ENCODE measurements at regions not wholly inside any gene's neighbourhood (a gene's known extent, or its start where the extent isn't known, plus 50 kb on each side); places are given as distances from the start of the nearest gene placed in this dataset.

DNA sequence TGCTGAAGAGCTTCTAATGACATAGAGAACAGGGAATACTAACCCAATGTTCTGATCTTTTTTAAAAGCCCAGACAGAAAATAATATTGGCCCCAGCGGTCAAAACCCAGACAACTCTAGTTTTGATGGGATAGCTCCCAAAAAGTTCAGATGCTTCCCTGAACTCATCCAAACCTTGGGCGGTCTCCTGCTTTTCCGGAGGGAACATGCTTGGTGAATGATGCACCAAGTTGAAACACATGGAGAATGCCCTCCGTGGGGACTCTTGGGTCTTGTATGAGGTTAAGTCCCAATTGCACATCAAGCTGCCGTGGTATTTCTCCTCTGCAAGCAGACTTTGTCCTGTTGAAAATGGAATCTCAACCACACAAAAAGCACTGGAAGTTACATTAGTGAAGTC, 120.7 kb upstream of the CTAGE1 start:
- H3K27me3 ChIP-seq (ENCODE audit: control insufficient read depth, insufficient read depth, low read length), result no peaks in the 10 kb centered on the region
- TF ChIP-seq, protein P1, sequence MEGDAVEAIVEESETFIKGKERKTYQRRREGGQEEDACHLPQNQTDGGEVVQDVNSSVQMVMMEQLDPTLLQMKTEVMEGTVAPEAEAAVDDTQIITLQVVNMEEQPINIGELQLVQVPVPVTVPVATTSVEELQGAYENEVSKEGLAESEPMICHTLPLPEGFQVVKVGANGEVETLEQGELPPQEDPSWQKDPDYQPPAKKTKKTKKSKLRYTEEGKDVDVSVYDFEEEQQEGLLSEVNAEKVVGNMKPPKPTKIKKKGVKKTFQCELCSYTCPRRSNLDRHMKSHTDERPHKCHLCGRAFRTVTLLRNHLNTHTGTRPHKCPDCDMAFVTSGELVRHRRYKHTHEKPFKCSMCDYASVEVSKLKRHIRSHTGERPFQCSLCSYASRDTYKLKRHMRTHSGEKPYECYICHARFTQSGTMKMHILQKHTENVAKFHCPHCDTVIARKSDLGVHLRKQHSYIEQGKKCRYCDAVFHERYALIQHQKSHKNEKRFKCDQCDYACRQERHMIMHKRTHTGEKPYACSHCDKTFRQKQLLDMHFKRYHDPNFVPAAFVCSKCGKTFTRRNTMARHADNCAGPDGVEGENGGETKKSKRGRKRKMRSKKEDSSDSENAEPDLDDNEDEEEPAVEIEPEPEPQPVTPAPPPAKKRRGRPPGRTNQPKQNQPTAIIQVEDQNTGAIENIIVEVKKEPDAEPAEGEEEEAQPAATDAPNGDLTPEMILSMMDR (IDR thresholded peaks at IDR 0.05; ENCODE audit: low read depth, low read length), result no peak

DNA sequence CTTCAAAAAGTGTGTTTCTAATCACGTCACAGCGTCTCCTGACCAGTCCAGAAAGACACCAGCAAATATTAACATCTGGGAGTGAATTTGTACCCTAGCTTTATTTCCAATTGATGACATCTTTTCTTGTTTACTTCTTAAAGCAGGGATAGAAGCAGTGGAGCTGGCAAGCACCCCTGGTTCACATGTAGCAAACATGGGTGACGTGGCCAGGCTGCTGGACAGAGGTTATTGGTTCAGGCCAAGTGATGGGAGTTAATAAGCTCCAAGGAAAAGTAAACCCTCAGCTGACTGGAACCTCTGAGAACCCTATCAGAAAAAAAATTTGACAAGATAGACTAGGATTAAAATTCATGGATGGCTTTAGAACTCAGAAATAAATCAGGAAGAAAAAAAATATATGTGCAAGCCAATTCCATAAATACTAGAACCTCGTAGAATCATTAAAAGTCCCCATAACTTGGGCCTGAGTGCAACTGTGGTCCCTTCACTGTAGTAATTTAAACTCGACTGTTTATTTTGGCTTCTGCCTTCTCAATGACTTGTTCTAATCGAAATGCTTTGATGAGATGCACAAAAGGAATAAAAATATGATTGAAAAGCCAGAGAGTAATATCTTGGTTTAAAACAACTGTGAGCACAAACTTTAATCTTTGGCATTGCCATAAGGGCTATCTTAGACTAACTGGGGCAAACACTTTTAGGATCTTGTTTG, 121.5 kb upstream of the CTAGE1 start:
- Histone ChIP-seq H3K27ac (ENCODE audit: low read depth, low read length) (no peak overlapping the region), H3K9me3 (ENCODE audit: control insufficient read depth, insufficient read depth, low read length) (no peaks in the 10 kb centered on the region; the same call in 1 of the 2 replicates), H3K4me3 (ENCODE audit: low read depth, low read length) (no peak overlapping the region), H3K27me3 (ENCODE audit: control insufficient read depth, insufficient read depth, low read length) (no peaks in the 10 kb centered on the region)
- DNase-seq (ENCODE audit: low read depth, low spot score), result no peak
- TF ChIP-seq, protein P1 (IDR thresholded peaks at IDR 0.05; ENCODE audit: low read depth, low read length), result no peak
- ChIA-PET POLR2A (no interaction called here), CTCF (no interaction called here)

More for the DNA sequence above, 120.7 kb upstream of the CTAGE1 start:
- CTCF ChIA-PET, result no interaction called here
- no peak for DNase-seq (ENCODE audit: low read depth, low spot score)
- Histone ChIP-seq H3K9me3 (ENCODE audit: control insufficient read depth, insufficient read depth, low read length) (no peaks in the 10 kb centered on the region; the same call in 1 of the 2 replicates), H3K4me3 (ENCODE audit: low read depth, low read length) (no peak overlapping the region), H3K27ac (ENCODE audit: low read depth, low read length) (no peak overlapping the region)
- POLR2A ChIA-PET, result no interaction called here

DNA sequence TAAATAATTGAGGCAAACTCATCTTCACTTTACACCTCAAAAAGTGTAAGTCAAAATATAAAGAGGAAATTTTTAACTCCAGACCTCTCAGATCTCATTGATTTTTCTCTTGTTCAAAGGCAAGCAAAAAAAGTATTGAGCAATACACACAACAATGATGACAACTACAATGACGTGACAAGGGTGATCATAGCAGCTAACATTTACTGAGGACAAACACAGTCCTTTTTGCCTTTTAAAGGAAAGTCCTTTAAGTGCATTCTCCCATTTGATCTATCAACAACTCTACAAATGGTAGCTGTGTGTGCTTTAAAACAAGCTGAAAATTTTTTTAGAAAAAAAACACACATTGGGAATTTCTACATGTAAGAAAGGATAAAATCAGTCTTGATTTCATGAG, 123.5 kb upstream of the CTAGE1 start:
- TF ChIP-seq, protein P1 (IDR thresholded peaks at IDR 0.05; ENCODE audit: low read depth, low read length), result no peak
- Histone ChIP-seq H3K4me3 (ENCODE audit: low read depth, low read length) (no peak overlapping the region), H3K9me3 (ENCODE audit: control insufficient read depth, insufficient read depth, low read length) (no peaks in the 10 kb centered on the region; the same call in 1 of the 2 replicates), H3K27me3 (ENCODE audit: control insufficient read depth, insufficient read depth, low read length) (no peaks in the 10 kb centered on the region), H3K27ac (ENCODE audit: low read depth, low read length) (no peak overlapping the region)
- no peak for DNase-seq (ENCODE audit: low read depth, low spot score)
- ChIA-PET CTCF (interaction anchor here (0.6 kb wide), 1 partner anchor 128 kb away, joined by 3 read pairs; no protein-coding TSS in a partner anchor), POLR2A (no interaction called here)

DNA sequence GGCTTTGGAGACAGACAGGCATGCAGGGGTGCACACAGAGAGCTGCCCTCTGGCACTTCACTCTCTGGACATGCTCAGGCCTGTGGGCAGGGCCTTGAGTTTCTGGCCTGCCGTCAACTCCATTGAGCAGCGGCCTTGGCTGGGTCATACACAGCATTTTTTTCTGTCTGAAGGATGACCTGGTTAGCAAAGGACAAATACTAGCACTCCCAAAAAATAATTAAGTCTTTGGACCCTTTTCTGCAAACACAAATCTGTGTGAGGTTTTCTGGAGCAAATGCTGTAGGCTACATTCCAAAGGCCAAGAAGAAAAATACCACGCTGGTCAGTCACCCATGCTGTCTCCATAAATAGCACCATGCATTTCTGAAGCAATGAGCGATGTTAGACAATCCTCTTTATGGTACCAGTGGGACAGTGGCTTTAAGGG, 124.7 kb upstream of the CTAGE1 start:
- Histone ChIP-seq H3K9me3 (ENCODE audit: control insufficient read depth, insufficient read depth, low read length) (no peaks in the 10 kb centered on the region), H3K4me3 (ENCODE audit: low read depth, low read length) (no peak overlapping the region), H3K27ac (ENCODE audit: low read depth, low read length) (peak overlapping the region; percentile 35), H3K27me3 (ENCODE audit: control insufficient read depth, insufficient read depth, low read length) (no peaks in the 10 kb centered on the region)
- ChIA-PET CTCF (no interaction called here), POLR2A (interaction anchor here (1.1 kb wide), 1 partner anchor 371 kb away, joined by 3 read pairs; no protein-coding TSS in a partner anchor)
- TF ChIP-seq, protein P1 (IDR thresholded peaks at IDR 0.05; ENCODE audit: low read depth, low read length), result no peak
- DNase-seq (ENCODE audit: low read depth, low spot score), result no peak

DNA sequence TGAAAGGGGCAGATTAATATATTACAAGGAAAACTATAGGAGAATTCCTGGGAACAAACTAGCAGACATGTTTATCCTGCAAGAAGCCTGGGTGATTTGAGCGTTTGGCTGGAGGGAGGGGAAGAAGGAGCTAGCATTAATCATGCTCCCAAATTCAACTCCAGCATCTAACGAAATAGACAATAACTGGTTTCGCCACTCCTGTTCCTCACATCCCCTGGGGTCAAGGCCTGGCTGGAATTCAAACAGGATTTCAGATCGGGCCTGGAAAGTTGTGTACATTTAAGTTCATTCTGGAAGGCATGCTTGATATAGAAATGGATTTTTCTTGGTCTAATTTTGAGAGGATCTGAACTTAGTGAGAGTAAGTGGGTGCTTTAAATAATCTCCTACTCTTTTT, 126.1 kb upstream of the CTAGE1 start:
- H3K9me3 ChIP-seq (ENCODE audit: control insufficient read depth, insufficient read depth, low read length), result no peaks in the 10 kb centered on the region
- POLR2A ChIA-PET, result no interaction called here
- no peak for DNase-seq (ENCODE audit: low read depth, low spot score)

More for the DNA sequence above, 126.1 kb upstream of the CTAGE1 start:
- TF ChIP-seq, protein P1 (IDR thresholded peaks at IDR 0.05; ENCODE audit: low read depth, low read length), result no peak
- CTCF ChIA-PET, result no interaction called here
- Histone ChIP-seq H3K27me3 (ENCODE audit: control insufficient read depth, insufficient read depth, low read length) (no peaks in the 10 kb centered on the region), H3K4me3 (ENCODE audit: low read depth, low read length) (no peak overlapping the region), H3K27ac (ENCODE audit: low read depth, low read length) (no peak overlapping the region)

All from AG04450 (cell line).